Stimulated activated CD8-positive, alpha-beta memory T cell treated with anti-CD3 and anti-CD28 coated beads, Interleukin-2, amount 100 ng/mL, for 48 hours (primary cell): ENCODE measurements at regions not wholly inside any gene's neighbourhood (a gene's known extent, or its start where the extent isn't known, plus 50 kb on each side); places are given as distances from the start of the nearest gene placed in this dataset.
"Not testable (repeated sequence)": the region's sequence is repeated elsewhere in the genome, so short reads cannot be mapped to it uniquely, and the experiment has no call there.

ENCODE experiments used
- DNase-seq, 2 donors: peaks; one replicate each; pipeline ENCODE4 v3.0.0-alpha.2; 2020; ENCODE audit warnings: low read depth in 2 of 2

DNA sequence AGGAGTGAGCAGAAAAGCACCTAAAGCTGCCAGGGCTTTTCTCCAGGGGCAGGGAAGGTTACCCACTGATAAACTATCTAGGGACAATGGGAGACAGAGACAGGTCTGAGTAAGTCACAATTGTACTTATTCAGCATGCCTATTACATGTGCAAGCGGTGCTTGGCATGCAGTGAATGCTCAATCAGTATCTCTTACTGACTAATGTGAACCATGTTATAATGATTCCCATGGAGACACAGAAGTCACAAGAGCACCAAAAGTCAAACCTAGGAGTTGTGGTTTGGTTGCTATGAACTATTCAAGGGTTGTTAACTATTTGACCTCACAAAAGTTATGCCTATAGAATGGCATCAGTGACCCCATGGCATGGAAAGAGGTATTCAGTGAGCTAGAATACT is 50.0 kb upstream of the RASGRP1 start:
- DNase-seq, result no peak

DNA sequence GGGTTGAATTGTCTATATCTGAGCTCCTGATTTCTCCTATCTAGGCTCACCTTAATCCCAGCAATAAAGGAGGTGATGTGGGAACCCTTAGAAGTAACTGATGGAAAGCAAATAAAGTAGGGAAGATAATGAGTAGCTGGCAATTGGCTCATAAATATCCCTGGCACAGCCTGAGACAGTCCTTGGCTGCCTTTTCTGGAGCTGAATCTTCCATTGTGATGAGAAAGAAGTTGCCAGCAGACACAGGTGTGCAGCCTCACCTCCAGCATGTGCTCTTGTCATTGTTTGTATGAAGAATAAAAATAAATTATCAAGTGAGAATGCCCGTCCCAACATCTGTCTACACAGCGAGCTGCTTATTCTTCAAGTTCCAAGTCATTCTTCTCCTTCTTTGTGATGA is 53.2 kb upstream of the RASGRP1 start:
- DNase-seq, result no peak

DNA sequence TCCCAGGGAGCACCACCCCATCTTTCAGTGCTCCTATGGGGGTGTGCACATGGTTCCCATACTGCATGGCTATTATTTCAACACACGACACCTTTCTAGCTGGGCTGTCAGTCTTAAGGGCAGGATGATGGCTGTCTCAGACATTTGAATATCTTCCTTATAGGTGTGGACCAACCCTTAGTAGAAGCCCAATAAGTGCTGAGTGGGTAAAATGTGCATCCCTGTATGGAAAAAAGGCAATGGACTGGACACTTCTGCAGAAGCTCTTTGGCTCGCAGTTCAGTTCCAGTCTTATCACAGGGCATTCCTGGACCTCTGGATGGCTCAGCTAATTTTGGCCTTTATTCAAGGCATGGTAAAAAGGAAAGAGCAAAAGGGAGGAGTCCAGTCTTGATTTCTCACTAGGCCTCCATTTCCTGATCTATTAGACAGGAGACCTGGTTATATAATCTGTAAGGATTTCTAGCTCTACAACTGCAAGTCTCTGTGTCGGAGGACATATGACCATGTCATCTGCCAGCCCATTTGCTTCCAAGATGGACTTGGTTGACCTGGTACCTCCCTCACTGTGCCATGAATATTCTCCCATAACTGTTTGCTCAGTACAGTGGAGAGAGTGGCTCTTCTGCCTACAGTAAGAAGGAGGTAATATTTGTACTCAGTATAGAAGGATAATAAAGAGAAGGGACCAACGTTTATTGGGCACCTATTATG is 53.8 kb upstream of the RASGRP1 start:
- no peak for DNase-seq

DNA sequence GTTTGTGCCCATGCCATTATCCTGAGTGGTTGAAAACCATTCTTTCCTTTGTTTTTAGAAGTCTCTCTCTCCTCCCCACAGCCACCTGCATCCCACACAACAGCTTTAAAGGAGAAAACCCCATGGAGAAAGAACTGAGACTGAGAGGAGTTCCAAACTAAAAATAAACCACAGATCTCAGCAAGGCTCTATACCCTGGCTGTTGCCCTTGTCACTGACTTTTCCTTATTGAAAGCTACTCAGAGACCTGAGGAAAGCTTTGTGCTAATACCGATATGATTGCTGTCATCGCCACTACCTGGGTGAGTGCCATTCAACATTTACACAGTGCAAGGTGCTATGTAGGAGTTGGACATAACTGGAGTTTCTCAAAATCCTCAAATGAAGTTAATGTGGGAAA is 55.5 kb upstream of the RASGRP1 start:
- no peak for DNase-seq

DNA sequence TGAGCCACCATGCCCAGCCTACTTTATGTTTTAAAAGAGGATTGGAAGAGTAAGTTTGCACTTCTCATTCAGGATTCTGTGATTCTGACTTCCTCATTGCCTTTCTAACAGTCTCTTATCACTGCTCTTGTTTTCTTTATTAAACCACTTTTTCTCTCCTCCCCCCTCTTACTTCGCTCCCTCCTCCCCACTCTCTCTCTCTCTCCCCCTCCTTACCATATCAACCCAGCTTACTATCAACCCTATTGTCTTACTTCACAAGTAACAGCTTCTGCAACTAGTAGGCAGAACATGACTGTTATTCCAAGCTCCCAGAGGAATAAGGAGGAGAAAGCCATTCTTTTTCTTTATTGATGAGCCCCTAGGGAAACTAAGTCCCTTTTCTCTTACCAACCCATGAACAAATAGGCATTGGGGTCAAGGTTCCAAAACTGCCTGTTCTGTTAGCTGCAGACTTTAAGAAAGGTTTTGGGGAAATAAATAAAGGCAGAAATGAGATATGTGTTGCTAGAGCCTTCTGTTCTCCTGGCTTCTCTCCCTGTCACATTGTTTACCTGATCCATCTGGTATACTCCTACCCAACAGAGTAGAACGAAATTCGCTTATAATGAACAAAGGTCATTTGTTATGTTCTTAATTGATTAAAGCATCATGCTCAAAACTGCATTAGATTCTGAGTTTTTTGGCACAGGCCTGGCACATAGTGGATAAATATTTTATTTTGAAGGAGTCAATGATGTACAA is 56.4 kb upstream of the RASGRP1 start:
- no peak for DNase-seq

DNA sequence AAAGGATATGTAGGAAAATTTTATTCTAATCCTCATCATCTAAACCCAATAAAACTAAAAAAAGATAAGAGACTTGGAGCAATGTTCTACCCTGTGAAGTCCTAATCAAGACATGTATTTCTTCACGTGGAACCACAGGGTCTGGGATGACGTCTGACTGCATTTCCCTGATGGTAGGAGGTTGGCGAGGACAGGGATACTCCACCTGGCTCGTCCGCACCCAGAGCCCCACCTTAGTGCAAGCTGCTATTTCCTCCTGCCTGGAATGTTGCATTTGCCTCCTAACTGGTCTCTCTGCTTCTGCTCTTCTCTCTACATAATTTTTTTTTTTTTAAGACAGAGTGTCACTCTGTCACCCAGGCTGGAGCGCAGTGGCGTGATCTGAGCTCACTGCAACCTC is 57.7 kb upstream of the RASGRP1 start:
- no peak for DNase-seq

DNA sequence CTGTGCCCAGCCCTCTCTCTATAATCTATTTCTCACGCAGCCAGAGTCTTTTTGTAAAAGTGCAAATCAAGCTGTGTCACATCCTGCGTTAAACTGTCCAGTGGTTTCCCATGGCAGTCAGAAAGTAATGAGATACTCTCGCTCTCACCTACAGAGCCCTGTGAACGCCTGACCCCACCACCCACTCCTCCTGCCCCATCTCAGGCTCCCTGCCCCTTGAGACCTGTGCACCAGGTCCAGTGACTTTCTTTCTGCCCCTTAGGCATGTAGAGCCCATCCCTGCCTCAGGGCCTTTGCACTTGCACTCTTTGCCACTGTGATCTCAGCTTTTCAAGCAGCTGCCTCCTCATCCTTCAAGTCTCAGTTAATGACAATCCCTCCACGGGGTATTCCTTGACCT is 58.3 kb upstream of the RASGRP1 start:
- no peak for DNase-seq

DNA sequence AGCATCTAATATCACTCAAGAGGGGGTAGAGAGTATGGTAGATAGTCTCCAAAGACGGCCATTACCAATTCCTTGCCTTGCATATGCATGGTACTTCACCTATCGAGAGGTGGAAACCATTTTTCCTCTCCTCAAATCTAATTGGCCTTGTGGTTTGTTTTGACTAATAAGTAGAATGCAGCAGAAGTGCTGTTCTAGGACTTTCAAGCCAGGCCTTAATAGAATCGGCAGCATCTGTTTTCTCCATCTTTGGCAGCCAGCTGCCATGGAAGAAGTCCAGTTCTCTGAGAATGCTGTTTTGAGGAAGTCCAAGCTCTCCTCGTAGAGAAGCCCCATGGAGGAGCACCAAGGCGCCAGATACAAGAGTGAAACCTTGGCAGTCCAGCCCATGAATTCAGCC is 59.1 kb upstream of the RASGRP1 start:
- DNase-seq, result no peak

DNA sequence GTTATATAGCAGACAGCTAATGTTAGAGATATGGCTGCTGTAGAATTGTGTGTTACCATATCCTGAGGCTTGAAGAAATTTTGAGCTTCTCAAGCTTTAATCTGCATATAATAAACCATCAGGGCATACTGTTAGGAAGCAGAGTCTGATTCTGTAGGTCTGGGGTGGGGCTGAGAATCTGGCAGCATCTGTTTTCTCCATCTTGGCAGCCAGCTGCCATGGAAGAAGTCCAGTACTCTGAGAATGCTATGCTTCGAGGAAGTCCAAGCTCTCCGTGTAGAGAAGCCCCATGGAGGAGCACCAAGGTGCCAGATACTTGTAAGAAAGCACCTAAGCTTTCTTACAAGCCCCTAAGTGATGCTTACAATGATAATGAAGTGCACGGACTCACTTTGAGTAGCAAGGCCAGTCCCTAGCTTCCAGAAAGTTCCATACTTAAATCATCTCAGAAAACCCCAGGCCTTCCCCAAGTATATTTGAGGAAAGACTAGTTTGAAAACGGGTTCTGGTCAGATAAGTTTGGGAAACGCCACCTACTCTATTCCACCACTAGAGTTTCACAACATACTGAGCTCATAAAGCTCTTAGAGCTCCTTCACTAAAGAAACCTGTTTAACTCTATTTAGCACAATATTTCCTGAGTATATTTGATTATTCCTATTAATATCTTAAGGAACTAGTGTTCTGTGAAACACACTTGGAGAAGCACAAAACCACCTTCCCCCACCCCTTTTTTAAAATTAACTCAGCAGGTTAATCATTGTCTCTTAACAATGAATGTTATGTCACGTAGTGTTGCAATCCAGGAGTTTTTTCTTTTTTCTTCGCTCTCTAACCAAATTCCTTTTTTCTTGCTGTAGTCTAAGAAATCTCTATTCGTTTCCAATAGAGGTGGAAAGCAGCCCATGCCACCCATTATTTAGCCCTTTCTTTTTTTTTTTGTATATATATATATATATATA is 59.9 kb upstream of the RASGRP1 start:
- no peak for DNase-seq

DNA sequence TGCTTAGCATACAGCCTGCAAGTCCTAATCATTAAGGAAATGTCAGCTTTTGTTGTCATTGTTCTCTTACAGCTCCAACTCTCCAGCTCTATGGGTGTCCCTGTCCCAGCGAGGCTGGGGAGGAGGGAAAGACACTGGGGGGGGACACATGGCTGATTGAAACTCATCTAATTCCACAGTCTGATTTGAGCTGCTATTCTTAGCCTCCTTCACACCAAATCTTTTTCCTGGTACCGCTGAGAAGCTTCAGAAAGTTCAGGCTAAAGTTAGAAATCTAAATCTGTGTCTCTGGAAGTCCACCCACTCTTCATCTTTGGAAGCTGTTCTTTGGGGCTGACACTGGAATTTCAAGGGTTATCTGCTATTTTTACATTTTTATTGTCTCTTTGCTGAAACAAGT is 61.3 kb upstream of the RASGRP1 start:
- no peak for DNase-seq

DNA sequence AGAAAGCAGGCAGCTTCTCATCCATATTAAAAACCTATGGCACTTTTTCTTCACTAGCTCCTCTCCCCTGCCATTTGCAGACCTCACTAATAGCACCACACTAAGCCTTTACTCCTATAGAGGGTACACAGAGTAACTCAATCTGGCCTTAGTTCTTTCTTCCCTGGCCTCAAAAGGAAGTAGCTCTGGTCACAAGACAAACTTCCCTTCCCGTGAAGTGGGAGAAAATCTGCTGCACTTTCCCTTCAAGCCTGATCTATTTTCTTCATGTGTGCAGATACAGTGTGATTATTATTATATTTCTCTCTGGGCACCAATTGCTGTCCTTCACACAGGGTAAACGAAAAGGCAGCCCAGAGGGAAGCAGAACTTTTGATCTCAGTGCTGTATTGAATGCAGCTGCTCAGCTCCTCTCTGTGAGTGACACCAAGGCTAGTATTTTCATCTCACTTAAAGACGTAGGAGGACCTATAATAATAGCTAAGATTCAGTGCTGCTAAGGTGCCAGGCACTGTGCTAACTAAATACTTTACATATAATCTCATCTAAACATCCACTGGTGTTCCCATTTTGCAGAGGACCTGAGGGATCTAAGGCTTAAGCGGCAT is 61.9 kb upstream of the RASGRP1 start:
- no peak for DNase-seq

DNA sequence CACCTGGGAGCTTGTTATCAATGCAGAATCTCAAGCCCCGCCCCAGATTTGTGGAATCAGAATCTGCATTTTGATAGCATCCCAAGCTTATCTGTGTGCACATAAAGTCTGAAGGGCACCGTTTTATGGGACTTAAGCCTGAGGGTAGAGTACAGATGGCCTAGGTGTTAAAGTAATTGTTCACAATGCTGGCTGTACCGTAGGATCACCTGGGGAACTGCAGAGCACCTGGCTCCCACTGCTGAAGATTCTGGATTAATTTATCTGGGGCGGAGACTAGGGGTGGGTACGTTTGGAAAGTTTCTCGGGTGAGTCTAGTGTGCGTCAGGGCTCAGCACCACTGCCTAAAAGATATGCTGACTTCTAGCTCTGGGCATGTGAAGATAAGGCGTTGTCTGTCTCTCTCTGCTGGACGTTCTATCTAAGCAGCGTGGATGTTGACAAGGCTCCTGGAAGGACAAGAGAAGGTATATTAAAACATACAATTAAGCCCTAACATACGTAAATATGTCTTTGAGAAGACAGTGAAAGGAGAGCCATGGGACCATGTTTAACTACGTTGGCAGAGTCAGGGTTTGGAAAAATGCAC is 63.2 kb upstream of the RASGRP1 start:
- no peak for DNase-seq

DNA sequence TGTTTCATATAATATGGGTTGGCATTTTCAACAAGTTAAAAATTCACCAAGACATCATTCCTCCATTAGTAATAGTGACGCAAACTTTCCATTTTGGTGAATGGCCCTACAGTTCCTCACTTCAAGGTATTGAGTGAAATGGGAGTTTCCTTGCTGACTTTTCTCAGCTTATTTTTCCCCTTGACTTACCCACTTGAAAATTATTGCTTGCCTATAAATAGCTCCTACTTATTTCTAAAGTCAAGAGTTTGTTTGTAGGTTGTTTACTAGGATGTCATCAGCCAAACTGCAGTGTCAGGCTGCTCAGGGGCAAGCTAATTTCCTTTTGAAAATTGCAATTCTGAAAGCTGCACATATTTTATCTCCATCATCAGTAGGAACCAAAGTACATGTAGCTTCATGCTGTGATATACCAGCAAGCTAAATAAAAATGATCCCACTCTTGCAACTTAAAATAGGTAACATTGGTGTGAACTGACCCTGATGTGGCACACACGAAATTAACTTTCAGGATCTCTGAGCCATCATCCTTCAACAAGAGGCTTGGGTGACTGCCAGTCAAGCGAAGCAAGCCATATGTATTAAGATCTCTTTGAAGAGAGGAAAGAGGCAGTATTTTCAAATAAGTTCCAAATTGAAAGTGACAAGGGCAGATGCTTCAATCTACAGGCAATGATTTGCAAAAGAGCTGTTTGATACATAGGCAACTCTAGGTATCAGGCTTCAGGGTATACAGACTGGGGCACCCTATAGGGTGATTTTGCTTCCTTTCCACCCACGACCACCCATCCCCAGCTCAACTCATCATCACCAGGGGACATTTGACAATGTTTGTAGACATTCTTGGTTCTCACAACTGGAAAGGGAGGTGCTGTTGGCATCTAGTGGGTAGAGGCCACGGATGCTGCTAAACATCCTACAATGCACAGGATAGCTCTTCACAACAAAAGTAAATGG is 66.8 kb upstream of the RASGRP1 start:
- no peak for DNase-seq

DNA sequence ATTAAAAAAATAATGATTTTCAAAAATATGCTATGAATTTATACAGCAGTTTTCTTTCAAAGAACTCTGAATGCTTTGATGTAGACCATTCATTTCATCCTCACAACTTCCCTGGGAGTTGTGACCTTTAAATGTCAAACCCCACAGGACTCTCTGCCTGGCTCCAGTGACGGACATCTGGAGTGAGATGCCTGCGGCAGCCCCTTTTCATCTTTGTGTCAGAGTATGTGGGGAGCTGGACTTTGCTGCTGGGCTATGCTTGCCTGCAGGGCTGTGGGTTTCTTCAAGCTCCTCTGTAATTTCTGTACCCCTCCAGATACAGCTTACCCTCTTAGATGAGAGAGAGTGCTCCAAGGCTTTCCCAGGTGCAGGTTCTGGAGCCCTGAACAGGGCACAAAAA is 70.6 kb upstream of the RASGRP1 start:
- no peak for DNase-seq

DNA sequence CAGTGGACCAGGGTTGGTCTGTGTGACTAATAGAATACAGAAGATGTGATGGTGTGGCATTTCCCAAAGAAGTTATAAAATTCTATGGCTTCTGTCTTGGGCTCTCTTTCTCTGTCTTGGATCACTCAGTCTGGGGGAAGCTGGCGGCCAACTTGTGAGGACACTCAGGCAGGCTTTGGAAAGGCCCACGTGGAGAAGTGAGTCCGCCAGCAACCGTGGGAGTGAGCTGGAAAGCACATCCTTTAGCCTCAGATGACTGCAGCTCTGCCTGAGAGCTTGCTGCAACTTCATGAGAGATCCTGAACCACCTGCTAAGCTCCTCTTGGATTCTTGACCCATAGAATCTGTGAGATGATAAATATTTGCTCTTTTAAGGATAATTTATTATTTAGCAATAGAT is 72.0 kb upstream of the RASGRP1 start:
- DNase-seq, result no peak

DNA sequence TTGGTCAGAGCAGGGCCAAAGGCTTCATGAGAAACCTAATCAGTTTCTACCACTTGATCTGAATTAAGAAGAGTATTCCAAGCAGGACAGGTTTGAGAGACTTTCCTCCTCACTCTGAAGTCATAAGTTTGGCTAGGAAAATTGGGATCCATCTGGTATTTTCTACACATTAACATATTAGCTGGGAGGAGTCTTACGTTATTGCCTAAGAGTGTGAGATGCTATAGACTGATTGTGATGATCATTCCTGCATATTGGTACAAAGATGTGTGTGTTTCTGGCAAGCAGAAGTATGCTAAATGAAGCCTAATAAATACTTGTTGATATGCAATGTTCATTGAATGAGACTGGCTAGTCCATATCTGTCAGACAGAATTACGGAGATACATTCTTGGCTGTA is 73.5 kb upstream of the RASGRP1 start:
- DNase-seq, result no peak

DNA sequence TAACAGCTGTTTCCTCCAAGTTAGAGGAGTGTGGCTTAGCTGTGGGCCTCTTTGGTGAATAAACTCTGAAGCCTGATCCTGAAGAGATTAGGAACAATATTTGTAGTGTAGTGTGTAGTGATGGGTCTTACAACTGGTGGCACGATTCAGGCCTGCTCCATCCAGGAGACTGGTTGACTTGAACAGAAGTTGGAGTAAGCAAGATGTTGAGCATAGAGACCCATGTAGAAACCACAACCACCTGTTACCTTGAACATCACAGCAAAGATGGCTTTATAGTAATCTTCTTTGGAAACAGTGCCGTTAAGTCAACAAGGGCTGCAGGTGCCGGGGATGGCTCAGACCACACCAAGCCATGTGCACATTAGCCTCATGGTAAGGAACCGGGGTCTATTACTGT is 74.2 kb upstream of the RASGRP1 start:
- DNase-seq, result no peak

DNA sequence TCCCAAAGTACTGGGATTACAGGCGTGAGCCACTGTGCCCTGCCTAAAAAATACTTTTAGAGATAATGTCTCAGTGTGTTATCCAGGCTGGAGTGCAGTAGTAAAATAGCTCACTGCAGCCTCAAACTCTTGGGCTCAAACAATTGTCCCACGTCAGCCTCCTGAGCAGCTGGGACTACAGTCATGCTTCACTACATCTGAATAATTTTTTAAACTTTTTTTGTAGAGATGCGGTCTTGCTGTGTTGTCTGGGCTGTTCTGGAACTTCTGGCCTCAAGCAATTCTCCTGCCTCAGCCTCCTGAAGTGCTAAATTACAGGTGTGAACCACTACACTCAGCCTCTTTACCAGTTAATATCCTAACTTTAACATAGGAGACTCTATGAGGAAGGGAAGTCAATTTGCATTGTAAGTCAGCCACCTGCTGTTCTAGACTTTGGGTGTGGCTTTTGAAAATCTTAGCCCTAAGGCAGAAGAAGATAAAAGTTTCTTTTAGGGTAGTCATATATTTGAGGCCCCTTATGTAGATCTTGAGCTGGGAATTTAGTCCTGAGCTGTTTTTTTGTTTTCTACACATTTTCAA is 78.2 kb upstream of the RASGRP1 start:
- DNase-seq, result no peak

DNA sequence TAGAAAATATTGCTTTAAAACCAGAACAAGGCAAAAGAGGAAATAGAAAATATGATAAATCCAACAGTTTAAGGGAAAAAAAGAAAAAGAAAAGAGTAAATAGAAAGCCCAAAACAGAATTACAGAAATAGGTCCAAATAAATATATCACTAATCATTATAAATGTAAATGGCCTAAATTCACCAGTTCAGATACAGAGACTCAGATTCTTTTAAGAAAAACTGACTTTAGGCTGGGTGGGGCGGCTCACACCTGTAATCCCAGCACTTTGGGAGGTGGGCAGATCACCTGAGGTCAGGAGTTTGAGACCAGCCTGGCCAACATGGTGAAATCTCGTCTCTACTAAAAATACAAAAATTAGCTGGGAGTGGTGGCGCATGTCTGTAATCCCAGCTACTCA is 79.7 kb upstream of the RASGRP1 start:
- not testable (repeated sequence) for DNase-seq

DNA sequence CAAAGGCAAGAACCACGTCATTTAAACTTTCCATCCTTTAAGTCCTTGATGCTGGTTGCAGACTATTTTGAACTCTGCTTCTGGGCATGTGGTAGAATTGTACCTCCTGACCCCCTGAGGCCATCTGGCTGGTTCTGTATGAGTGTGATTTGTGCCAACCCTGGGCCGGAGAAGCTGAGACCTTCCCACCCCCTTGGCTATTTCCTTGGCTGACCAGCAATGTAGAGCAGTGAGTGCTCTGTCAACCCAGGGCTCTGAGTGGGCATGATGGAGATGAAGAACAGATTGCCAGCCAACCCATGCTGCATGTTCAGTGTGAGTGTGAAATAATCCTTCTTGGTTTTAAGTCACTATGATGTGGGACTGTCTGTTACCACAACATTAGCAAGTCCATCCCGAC is 82.1 kb upstream of the RASGRP1 start:
- no peak for DNase-seq
